ENCODE measurements at regions not wholly inside any gene's neighbourhood (a gene's known extent, or its start where the extent isn't known, plus 50 kb on each side); places are given as distances from the start of the nearest gene placed in this dataset.

GRCh38 chr9:28206280-28206679 lies 633.0 kb upstream of the C9orf72 start:
- intact Hi-C loops (cut with DNase I): no loop called here
- TF ChIP-seq, protein P1, sequence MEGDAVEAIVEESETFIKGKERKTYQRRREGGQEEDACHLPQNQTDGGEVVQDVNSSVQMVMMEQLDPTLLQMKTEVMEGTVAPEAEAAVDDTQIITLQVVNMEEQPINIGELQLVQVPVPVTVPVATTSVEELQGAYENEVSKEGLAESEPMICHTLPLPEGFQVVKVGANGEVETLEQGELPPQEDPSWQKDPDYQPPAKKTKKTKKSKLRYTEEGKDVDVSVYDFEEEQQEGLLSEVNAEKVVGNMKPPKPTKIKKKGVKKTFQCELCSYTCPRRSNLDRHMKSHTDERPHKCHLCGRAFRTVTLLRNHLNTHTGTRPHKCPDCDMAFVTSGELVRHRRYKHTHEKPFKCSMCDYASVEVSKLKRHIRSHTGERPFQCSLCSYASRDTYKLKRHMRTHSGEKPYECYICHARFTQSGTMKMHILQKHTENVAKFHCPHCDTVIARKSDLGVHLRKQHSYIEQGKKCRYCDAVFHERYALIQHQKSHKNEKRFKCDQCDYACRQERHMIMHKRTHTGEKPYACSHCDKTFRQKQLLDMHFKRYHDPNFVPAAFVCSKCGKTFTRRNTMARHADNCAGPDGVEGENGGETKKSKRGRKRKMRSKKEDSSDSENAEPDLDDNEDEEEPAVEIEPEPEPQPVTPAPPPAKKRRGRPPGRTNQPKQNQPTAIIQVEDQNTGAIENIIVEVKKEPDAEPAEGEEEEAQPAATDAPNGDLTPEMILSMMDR (IDR thresholded peaks at IDR 0.05): no peak
- TF ChIP-seq POLR2A (IDR thresholded peaks at IDR 0.05): no peak

DNA sequence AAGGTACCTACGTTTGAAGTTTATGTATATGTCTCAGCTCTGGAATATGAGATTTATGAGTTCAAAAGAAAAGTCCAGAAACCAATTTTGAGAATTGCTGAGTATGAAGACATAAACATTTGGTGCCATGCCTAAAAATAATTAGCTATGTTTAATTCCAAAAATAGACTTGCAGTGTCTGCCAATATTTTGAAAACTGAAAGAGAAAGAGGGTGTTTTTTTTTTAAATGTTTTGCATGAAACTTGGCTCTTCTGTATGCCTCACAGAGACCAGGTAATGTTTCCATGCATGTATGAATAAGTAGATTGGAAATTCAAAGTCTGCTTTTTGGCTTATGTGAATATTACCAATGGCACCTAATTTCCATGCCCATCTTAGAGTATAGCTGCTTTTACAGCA lies 634.4 kb upstream of the C9orf72 start:
- ATAC-seq: no peak
- Histone ChIP-seq H3K36me3 (no peaks in the 10 kb centered on the region), H3K27me3 (no peaks in the 10 kb centered on the region), H3K27ac (no peak overlapping the region), H3K4me1 (peaks cover 0 to 3% (median 0%) of the 10 kb centered on the region in 12 donors), H3K4me3 (no peak overlapping the region), H3K9me3 (peaks cover 0 to 6% (median 0%) of the 10 kb centered on the region in 12 donors)
- no peak for DNase-seq
- 28 to 61% (median 36%) methylated on average over 1 of the region's 1 CpG for WGBS, 4 donors
- TF ChIP-seq, protein P1 (IDR thresholded peaks at IDR 0.05): no peak
- no peak for TF ChIP-seq POLR2A (IDR thresholded peaks at IDR 0.05)
- intact Hi-C loops (cut with DNase I): no loop called here

More at GRCh38 chr9:28206280-28206679, 633.0 kb upstream of the C9orf72 start:
- no peaks in the 10 kb centered on the region for H3K36me3 ChIP-seq
- H3K27ac ChIP-seq: no peak overlapping the region
- ATAC-seq (no peak), DNase-seq (no peak)
- peaks cover 0 to 3% (median 0%) of the 10 kb centered on the region in 12 donors for H3K4me1 ChIP-seq
- H3K4me3 ChIP-seq: no peak overlapping the region
- H3K9me3 ChIP-seq: peaks cover 0 to 6% (median 0%) of the 10 kb centered on the region in 12 donors
- H3K27me3 ChIP-seq: no peaks in the 10 kb centered on the region

DNA sequence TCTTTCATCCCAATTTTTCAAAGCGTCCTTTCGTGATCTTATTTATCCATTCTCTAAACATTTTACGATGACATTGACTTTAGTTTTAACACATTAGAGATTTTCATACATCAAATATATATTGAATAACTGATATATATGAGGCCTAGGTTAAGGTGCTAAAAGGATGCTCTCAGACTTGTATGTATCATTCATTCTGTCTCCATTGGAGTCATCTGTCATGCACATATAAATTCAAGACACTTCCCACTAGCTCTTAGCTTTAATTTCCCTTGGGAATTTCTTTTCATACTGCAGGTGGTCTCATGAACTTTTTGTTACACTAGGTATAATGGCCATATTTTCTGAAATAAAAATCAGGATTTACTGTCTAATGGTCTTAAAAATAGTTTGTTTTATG lies 635.8 kb upstream of the C9orf72 start:
- TF ChIP-seq, protein P1 (IDR thresholded peaks at IDR 0.05): no peak
- no peak for TF ChIP-seq POLR2A (IDR thresholded peaks at IDR 0.05)
- Histone ChIP-seq H3K27me3 (no peaks in the 10 kb centered on the region), H3K4me1 (peaks cover 0 to 4% (median 0%) of the 10 kb centered on the region in 12 donors), H3K36me3 (no peaks in the 10 kb centered on the region), H3K4me3 (no peak overlapping the region), H3K27ac (no peak overlapping the region), H3K9me3 (peaks cover 0 to 5% (median 0%) of the 10 kb centered on the region in 12 donors)
- WGBS, 4 donors: 90 to 94% (median 91%) methylated on average over 3 of the region's 3 CpGs
- no peak for ATAC-seq
- intact Hi-C loops (cut with DNase I): no loop called here
- no peak for DNase-seq

DNA sequence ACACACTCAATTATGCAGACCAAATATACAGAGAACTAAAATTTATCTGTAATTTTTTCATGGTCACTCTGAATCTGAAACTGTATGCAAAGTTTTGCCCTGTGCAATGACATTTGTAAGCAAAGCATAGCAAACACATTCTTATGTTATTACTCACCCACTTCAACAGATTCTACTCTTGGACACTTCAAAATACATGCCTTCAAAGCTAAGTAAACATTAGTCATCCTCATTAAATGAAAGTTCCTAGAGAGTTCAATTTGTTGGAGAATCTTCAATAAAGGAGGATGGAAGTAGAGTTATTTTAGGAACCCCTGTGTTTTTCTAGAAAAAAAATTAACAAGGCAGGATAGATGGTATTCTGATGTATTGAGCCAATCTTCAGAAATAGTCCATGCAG lies 639.7 kb upstream of the C9orf72 start:
- Histone ChIP-seq H3K4me1 (peaks cover 0 to 4% (median 0%) of the 10 kb centered on the region in 12 donors), H3K27ac (no peak overlapping the region), H3K36me3 (no peaks in the 10 kb centered on the region), H3K27me3 (no peaks in the 10 kb centered on the region), H3K9me3 (no peaks in the 10 kb centered on the region), H3K4me3 (no peak overlapping the region)
- TF ChIP-seq POLR2A (IDR thresholded peaks at IDR 0.05): no peak
- TF ChIP-seq, protein P1 (IDR thresholded peaks at IDR 0.05): no peak
- ATAC-seq (peak in 3 of 4 donors; percentile 49 to 69 (median 52)), DNase-seq (no peak)
- intact Hi-C loops (cut with DNase I): loop anchor here in 1 of 10 donors (10.0 kb wide), 1 partner anchor 62 kb away; no protein-coding TSS in a partner anchor
